B cell (primary cell): ENCODE measurements at regions not wholly inside any gene's neighbourhood (a gene's known extent, or its start where the extent isn't known, plus 50 kb on each side); places are given as distances from the start of the nearest gene placed in this dataset.

ENCODE experiments used
- EZH2 ChIP-seq: IDR thresholded peaks from 2 replicates; pipeline ENCODE4 v1.6.1; 2012; ENCODE audit warnings: borderline replicate concordance, low read depth, mild to moderate bottlenecking, moderate library complexity, low read length; ENCODE audit not compliant: insufficient read depth, poor library complexity, severe bottlenecking
- TF ChIP-seq, protein P1 (sequence below): fragments of 200-600 bp; IDR thresholded peaks from one replicate; pipeline ENCODE4 v1.8.0; 2022; ENCODE audit warnings: antibody characterized with exemption, mild to moderate bottlenecking

DNA sequence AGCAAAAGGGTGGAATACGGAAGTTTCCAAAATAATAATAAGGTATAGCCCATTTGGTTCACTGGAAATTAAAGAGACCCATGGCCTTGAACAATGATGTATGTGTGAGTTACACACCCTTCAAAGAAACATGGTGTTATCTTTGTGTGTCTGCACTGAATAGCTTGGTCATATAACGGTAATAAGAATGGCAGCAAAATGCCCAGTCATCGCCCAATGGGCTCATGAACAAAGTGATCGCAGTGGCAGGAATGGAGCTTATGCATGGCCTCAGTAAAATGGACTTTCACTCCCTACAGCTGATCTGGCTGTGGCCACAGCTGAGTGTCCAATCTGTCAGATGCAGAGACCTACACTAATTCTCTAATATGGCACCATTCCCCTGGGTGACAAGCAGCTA, 201.3 kb downstream of the RPIA start:
- no peak for TF ChIP-seq EZH2
- TF ChIP-seq, protein P1, sequence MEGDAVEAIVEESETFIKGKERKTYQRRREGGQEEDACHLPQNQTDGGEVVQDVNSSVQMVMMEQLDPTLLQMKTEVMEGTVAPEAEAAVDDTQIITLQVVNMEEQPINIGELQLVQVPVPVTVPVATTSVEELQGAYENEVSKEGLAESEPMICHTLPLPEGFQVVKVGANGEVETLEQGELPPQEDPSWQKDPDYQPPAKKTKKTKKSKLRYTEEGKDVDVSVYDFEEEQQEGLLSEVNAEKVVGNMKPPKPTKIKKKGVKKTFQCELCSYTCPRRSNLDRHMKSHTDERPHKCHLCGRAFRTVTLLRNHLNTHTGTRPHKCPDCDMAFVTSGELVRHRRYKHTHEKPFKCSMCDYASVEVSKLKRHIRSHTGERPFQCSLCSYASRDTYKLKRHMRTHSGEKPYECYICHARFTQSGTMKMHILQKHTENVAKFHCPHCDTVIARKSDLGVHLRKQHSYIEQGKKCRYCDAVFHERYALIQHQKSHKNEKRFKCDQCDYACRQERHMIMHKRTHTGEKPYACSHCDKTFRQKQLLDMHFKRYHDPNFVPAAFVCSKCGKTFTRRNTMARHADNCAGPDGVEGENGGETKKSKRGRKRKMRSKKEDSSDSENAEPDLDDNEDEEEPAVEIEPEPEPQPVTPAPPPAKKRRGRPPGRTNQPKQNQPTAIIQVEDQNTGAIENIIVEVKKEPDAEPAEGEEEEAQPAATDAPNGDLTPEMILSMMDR: no peak
